ENCODE measurements at regions not wholly inside any gene's neighbourhood (a gene's known extent, or its start where the extent isn't known, plus 50 kb on each side); places are given as distances from the start of the nearest gene placed in this dataset.

DNA sequence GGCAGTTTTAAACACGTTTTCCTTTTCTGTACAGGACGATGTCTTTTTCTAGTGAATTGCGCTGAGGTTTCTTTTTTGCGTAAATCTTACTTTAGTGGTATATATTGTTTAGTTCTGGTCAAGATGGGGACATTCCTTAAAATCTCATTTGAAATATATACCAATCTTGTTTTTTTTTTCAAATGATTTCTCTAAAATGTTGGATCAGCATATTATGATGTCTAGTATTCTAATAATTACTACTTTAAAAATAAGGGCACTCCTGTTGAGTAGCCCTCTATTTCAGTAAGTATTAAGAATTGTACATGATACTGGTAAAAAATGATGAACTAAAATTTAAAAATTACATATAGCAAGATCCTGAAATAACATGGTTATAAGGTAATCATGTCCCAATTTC lies 224.1 kb upstream of the ARHGAP24 start:
- TF ChIP-seq, protein P1, sequence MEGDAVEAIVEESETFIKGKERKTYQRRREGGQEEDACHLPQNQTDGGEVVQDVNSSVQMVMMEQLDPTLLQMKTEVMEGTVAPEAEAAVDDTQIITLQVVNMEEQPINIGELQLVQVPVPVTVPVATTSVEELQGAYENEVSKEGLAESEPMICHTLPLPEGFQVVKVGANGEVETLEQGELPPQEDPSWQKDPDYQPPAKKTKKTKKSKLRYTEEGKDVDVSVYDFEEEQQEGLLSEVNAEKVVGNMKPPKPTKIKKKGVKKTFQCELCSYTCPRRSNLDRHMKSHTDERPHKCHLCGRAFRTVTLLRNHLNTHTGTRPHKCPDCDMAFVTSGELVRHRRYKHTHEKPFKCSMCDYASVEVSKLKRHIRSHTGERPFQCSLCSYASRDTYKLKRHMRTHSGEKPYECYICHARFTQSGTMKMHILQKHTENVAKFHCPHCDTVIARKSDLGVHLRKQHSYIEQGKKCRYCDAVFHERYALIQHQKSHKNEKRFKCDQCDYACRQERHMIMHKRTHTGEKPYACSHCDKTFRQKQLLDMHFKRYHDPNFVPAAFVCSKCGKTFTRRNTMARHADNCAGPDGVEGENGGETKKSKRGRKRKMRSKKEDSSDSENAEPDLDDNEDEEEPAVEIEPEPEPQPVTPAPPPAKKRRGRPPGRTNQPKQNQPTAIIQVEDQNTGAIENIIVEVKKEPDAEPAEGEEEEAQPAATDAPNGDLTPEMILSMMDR (IDR thresholded peaks at IDR 0.05): no peak
- TF ChIP-seq ZFX (IDR thresholded peaks at IDR 0.05; ENCODE audit: borderline replicate concordance): no peak
- H3K27ac ChIP-seq: no peak overlapping the region

DNA sequence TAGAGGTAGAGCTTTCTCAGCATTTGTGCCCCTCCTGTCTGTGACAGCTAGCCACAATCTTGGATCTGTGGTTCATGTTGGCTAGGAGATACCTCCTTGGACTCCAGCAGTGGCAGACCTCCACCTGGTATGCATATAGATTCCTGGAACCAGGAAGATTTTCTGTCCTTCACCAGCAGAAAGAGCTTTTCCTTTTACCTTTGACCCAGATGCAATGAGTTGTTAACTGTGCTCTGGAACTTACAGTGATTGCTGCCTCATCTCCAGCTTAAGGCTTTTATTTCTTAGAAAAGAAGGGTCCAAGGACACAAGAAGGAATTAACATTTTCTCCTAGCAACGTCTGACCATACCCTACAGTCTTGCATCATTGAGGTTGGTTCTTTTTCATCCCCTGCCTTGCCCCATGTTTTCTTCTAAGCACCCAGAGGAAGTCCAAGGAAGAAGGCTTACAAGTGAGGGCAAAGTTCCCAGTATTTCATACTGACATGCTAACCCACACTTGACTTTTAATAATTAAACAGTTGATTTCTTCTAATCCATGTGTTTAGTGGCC lies 217.1 kb upstream of the ARHGAP24 start:
- TF ChIP-seq, protein P1 (IDR thresholded peaks at IDR 0.05): no peak
- no peak for TF ChIP-seq ZFX (IDR thresholded peaks at IDR 0.05; ENCODE audit: borderline replicate concordance)
- no peak overlapping the region for H3K27ac ChIP-seq

DNA sequence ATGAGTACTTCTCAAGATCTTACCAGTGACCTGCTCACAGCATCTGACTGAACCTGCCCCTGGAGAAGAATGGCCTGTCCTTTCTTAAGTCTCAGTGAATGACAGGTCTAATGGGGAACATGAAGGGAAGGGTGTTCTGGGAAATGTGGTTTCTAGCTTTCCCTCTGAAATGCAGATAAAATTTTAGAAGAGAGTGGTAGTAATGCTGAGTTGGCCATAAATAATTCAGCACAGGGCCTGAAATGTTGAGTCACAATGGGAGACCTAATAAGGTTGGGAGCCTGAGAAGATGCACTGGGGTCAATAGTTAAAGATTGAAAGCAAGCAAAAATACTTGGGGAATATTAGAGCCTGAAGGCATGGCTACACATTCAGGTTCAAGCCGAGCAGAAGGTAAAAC lies 214.9 kb upstream of the ARHGAP24 start:
- no peak overlapping the region for H3K27ac ChIP-seq
- no peak for TF ChIP-seq ZFX (IDR thresholded peaks at IDR 0.05; ENCODE audit: borderline replicate concordance)
- TF ChIP-seq, protein P1 (IDR thresholded peaks at IDR 0.05): no peak

DNA sequence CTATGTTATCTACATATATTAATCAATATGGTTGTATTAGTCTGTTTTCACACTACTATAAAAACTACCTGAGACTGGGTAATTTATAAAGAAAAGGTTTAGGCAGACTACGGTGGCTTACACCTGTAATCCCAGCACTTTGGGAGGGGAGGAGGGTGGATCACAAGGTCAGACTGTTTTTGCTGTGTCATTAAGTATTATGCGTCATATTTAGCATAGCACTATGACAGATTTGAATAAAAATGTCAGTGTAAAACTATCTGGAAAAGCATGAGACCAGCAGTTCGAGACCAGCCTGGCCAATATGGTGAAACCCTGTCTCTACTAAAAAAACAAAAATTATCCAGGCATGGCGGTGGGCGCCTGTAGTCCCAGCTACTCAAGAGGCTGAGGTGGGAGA lies 209.7 kb upstream of the ARHGAP24 start:
- TF ChIP-seq, protein P1 (IDR thresholded peaks at IDR 0.05): no peak
- no peak for TF ChIP-seq ZFX (IDR thresholded peaks at IDR 0.05; ENCODE audit: borderline replicate concordance)

DNA sequence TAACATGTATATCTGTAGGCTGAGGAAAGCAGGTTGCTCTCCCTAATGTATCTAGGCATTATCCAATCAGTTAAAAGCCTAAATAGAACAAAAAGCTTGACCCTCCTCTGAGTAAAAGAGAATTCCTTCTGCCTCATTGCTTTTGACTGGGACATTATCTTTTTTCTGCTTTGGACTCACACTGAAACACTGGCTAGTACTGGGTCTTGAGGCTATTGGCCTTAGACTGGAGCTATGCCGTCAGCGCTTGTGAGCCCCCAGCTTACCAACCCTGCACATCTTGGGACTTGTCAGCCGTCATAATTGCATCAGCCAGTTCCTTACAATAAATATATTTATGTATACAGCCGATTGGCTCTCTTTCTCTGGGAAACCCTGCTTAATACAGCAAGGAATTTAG lies 206.8 kb upstream of the ARHGAP24 start:
- no peak overlapping the region for H3K27ac ChIP-seq
- TF ChIP-seq ZFX (IDR thresholded peaks at IDR 0.05; ENCODE audit: borderline replicate concordance): no peak
- TF ChIP-seq, protein P1 (IDR thresholded peaks at IDR 0.05): no peak

More for the DNA sequence above, 209.7 kb upstream of the ARHGAP24 start:
- H3K27ac ChIP-seq: no peak overlapping the region

DNA sequence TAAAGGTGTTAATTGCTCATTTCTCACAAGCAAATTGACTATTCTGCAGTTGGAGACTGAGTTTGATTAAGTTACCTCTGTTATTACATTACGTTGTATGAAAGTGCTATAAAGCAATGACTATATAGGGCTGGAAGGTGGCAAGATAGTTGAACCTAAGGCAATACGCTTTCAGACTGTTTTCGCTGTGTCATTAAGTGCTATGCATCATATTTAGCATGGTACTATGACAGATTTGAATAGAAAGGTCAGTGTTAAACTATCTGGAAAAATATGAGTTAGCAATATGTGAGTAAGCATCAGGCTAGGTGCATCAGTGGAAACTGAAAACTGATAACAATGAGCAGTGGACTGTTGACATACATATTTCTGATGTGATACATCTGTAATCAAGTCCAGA lies 206.0 kb upstream of the ARHGAP24 start:
- H3K27ac ChIP-seq: no peak overlapping the region
- no peak for TF ChIP-seq ZFX (IDR thresholded peaks at IDR 0.05; ENCODE audit: borderline replicate concordance)
- TF ChIP-seq, protein P1 (IDR thresholded peaks at IDR 0.05): no peak

DNA sequence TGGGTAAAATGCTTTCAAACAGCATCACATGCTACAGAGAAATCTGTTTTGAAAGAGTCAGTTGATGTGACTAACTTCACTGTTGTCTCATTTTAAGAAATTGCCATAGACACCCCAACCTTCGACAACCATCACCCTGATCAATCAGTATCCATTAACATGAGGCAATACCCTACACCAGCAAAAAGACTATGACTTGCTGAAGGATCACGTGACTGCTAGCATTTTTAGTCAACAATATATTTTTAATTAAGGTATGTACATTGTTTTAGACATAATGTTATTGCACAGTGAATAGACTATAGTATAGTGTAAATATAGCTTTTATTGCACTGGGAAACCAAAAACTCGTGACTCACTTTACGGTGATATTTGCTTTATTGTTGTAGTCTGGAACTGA lies 200.0 kb upstream of the ARHGAP24 start:
- H3K27ac ChIP-seq: no peak overlapping the region
- no peak for TF ChIP-seq ZFX (IDR thresholded peaks at IDR 0.05; ENCODE audit: borderline replicate concordance)
- TF ChIP-seq, protein P1 (IDR thresholded peaks at IDR 0.05): no peak

Measured in 22Rv1 (cell line).